ENCODE measurements at regions not wholly inside any gene's neighbourhood (a gene's known extent, or its start where the extent isn't known, plus 50 kb on each side); places are given as distances from the start of the nearest gene placed in this dataset.

GRCh38 chr12:24586293-24586692 lies 362.6 kb downstream of the BCAT1 start:
- TF ChIP-seq CTCF (conservative IDR thresholded peaks at IDR 0.05; ENCODE audit: low read depth, low read length), result no peak
- TF ChIP-seq EZH2 (IDR thresholded peaks at IDR 0.05; ENCODE audit: low read length, unreplicated experiment), result no peak
- no peak for TF ChIP-seq EZH2phosphoT487 (IDR thresholded peaks at IDR 0.05; ENCODE audit: borderline replicate concordance, low read length)

Data from PC-3 (cell line).